ENCODE measurements at regions not wholly inside any gene's neighbourhood (a gene's known extent, or its start where the extent isn't known, plus 50 kb on each side); places are given as distances from the start of the nearest gene placed in this dataset.

DNA sequence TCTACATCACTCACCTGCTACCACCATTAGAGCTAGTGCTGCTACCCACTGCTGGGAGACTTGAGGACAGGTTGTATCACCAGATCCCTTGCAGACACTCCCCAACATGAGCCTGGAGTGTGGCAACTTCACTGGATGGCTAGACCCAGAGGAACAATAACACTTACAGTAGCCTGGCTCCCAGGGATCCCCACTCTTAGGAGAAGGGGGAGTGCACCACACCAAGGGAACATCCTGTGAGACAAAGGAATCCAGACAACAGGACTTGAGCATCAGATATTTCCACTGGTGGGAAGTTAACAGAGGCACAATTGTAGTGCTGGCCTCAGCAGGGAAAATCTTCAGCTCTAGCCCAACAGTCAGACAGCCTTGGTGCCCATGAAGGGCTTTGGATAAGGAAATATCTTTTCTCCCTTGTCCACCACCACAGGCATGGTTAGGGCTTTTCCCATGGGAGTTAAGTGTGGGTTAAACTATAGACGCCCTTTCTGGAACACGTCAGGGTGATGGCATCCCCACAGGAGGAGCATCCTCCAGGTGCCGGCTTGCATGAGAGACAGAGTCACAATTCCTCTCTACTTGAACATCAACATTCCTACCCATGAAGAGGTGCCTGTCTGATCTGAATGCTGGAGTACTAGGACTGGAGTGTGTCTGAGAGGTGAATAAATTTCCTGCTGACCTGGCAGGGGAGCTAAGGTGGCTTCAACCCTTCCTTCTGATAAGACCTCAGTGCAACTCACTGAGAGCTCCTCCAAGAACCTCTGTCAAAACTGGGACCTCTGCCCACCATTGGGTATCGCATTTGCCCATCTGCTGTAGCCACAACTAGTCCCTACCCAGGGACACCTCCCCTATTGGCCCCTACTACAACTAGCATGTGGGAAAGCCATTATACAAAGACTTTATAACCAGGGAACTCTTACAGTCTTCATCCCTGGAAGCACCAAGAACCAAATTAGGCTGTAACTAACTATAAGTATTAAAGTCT lies 55.4 kb upstream of the SIRPG start:
- Mint-ChIP-seq H3K27me3 (ENCODE audit: low read depth) (no peaks in the 10 kb centered on the region), H3K4me3 (no peak overlapping the region), H3K9me3 (peaks cover 4 to 12% of the 10 kb centered on the region in 2 donors), H3K4me1 (ENCODE audit: low read depth) (peaks cover 9% of the 10 kb centered on the region), H3K27ac (no peak overlapping the region), H3K36me3 (ENCODE audit: insufficient read depth in 2 of 2) (peaks cover 4% of the 10 kb centered on the region in 2 donors)
- ATAC-seq (replicated peaks in 1 of 2) (no peak), DNase-seq (no peak)

DNA sequence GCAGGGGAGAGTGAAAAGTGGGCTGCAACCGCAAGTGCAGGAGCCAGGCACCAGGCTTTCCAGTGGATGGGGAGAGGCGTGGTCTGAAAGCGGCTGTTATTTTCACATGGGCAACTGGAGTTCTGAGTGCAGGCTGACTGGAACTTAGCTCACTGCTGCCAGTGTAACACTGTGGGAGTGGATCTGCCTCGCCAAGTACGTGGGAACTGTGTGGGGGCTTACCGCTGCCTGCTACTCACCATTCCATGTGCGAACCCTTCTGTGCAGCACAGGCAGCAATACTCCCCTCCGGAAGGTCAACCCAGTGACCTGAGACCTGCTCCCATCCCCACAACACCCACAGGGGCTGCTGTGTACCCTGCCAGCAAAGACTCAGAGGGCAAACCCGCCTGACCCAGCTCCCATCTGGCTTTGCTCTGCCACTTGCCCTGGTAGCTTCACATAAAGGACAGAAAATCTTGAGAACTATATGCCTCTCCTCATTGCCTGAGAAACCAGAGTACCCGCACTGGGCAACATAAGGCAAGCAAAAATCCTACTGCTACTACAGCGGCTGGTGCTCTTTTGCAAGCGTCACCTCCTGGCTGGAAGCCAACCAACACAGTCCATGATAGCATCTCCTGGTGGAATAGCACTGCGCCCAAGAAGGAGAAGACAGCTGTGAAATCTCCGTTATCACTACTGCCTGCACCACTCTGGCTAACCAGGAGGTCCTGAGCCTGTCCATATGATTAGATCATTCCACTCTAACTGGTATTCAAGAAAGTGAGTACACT lies 54.4 kb upstream of the SIRPG start:
- Mint-ChIP-seq H3K9me3 (peaks cover 4 to 12% of the 10 kb centered on the region in 2 donors), H3K27ac (no peak overlapping the region), H3K36me3 (ENCODE audit: insufficient read depth in 2 of 2) (peaks cover 4% of the 10 kb centered on the region in 2 donors), H3K4me1 (ENCODE audit: low read depth) (peaks cover 18% of the 10 kb centered on the region), H3K27me3 (ENCODE audit: low read depth) (no peaks in the 10 kb centered on the region), H3K4me3 (no peak overlapping the region)
- ATAC-seq (replicated peaks in 1 of 2) (no peak), DNase-seq (no peak)

DNA sequence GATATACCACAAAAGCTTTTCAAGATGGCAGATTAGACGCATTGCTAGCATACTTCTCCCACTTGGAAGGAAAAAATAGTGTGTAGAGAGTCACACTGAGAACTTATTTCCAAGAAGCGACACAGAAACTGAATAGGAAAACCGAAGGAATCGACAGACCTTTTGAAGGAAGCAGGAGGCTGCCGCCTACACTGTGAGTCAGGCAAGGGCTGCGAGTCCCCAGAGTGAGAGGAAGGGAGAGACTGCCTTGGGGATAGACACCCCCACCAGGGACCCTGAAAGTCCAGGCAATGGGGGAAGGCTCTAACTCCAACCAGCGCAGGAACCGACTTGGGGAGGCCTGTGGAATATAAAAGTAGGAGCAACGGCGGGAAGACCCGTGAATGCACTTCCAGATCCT lies 53.7 kb upstream of the SIRPG start:
- ATAC-seq (replicated peaks in 1 of 2): no peak
- DNase-seq: no peak
- Mint-ChIP-seq H3K27me3 (ENCODE audit: low read depth) (no peaks in the 10 kb centered on the region), H3K9me3 (peaks cover 4 to 12% of the 10 kb centered on the region in 2 donors), H3K4me3 (no peak overlapping the region), H3K4me1 (ENCODE audit: low read depth) (peaks cover 22% of the 10 kb centered on the region), H3K27ac (peak overlapping the region; percentile 38), H3K36me3 (ENCODE audit: insufficient read depth in 2 of 2) (peaks cover 4% of the 10 kb centered on the region in 2 donors)

DNA sequence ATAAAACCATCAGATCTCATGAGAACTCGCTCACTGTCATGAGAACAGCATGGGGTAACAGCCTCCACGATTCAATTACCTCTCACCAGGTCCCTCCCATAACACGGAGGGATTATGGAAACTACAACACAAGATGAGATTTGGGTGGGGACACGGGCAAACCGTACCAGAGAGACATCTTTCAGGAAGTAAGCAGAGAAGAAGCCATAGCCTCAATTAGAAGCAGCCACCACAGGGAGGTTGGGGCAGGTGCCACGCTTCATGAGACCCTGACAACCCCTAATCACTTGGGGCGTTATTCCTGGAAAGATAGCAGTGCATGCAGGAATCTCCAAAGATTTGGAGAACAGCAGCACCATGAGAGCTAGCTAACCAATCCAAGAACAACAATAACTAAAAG lies 52.9 kb upstream of the SIRPG start:
- no peak for ATAC-seq (replicated peaks in 1 of 2)
- Mint-ChIP-seq H3K36me3 (ENCODE audit: insufficient read depth in 2 of 2) (peaks cover 1 to 4% of the 10 kb centered on the region in 2 donors), H3K4me1 (ENCODE audit: low read depth) (peaks cover 22% of the 10 kb centered on the region), H3K4me3 (no peak overlapping the region), H3K9me3 (peaks cover under 1 to 8% of the 10 kb centered on the region in 2 donors), H3K27ac (no peak overlapping the region), H3K27me3 (ENCODE audit: low read depth) (no peaks in the 10 kb centered on the region)
- no peak for DNase-seq

DNA sequence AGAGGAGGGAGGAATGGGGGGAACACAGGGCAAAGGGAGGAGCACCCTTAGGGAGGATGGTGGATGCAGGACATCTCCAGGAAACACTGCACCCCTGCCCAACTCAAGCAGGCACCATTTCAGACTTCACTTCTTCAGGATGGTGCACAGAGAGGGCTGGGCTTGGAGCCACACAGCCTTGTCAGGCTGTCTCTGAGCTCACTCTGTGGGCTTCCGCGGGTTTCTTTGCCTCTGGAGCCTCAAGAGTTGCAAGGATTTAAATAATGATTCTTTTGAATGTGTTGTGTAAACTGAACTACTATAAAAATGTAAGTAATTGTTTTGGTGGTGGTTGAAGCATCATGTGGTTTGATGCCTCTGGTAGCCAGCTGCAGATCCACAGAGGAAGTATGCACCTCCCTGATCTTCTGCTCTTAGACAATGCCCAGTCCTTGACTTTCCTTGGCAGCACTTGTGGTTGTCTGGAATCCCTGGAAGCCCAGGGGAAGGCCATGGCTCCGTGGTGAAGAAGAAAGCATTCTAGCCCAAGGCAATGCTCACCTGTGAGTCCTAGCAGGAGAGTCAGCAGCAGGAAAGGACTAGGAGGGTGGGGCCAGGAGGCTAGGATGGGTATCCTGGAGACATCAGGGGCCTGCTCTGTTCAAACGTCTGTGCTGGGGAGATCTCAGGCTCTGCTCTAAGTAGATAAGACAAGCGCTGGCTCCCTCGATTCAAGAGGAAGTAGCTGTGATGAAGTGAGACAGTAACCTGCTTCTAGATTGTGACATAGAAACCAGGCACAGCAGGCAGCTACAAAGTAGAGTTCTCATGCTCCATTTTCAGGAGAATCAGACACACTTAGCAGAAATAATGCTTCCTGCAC lies 50.2 kb upstream of the SIRPG start:
- Mint-ChIP-seq H3K27ac (peak overlapping the region; percentile 8), H3K4me3 (peak overlapping the region; percentile 64 to 69), H3K9me3 (peaks cover 0 to 6% of the 10 kb centered on the region in 2 donors), H3K4me1 (ENCODE audit: low read depth) (peaks cover 22% of the 10 kb centered on the region), H3K27me3 (ENCODE audit: low read depth) (no peaks in the 10 kb centered on the region), H3K36me3 (ENCODE audit: insufficient read depth in 2 of 2) (peaks cover 2 to 8% of the 10 kb centered on the region in 2 donors)
- DNase-seq (no peak), ATAC-seq (replicated peaks in 1 of 2) (peak; percentile 31 to 42)
